GM18517 (cell line): ENCODE measurements at regions not wholly inside any gene's neighbourhood (a gene's known extent, or its start where the extent isn't known, plus 50 kb on each side); places are given as distances from the start of the nearest gene placed in this dataset.
"Not testable (repeated sequence)": the region's sequence is repeated elsewhere in the genome, so short reads cannot be mapped to it uniquely, and the experiment has no call there.

Experiments
- ATAC-seq: cut with Tn5 transposase; IDR thresholded peaks from one replicate; pipeline ENCODE4 v1.9.1; 2021; ENCODE audit warnings: mild to moderate bottlenecking, moderate library complexity; ENCODE audit not compliant: unreplicated experiment

GRCh38 chr17:26936645-26937044 lies 357.3 kb upstream of the WSB1 start:
- not testable (repeated sequence) for ATAC-seq

DNA sequence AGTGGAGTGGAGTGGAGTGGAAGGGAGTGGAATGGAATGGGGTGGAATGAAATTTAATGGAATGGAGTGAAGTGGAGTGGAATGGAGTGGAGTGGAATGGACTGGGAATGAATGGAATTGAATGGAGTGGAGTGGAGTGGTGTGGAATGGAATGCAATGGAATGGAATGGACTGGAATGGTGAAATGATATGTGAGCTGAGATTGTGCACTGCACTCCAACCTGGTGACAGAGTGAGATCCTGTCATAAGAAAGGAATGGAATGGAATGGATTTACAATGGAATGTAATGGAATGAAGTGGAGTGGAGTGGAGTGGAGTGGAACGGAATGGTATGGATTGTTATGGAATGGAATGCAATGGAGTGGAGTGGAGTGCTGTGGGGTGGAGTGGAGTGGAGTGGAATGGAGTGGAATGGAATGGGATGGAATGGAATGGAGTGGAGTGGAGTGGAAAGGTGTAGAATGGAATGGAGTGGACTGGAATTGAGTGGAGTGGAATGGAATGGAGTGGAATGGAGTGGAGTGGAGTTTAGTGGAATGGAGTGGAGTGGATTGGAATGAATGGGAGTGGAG lies 356.1 kb upstream of the WSB1 start:
- ATAC-seq = not testable (repeated sequence)

DNA sequence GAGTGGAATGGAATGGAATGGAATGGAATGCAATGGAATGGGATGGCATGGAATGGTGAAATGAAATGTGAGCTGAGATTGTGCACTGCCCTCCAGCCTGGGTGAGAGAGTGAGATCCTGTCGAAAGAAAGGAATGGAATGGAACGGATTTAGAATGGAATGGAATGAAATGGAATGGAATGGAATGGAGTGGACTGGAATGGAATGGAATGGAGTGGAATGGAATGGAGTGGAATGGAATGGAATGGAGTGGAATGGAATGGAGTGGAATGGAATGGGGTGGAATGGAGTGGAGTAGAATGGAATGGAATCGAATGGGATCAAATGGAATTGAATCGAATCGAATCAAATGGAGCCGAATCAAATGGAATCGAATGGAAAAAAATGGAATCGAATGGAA lies 354.2 kb upstream of the WSB1 start:
- not testable (repeated sequence) for ATAC-seq

DNA sequence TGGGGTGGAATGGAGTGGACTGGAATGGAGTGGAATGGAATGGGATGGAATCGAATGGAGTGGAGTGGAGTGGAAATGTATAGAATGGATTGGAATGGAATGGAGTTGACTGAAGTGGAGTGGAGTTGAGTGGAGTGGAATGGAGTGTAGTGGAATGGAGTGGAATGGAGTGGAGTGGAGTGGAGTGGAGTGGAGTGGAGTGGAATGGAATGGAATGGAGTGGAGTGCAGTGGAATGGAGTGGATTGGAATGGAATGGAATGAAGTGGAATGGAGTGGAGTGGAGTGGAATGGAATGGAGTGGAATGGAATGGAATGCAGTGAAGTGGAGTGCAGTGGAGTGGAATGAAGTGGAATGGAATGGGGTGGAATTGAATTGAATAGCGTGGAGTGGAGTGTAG lies 353.3 kb upstream of the WSB1 start:
- not testable (repeated sequence) for ATAC-seq

GRCh38 chr17:26962255-26963162 lies 331.4 kb upstream of the WSB1 start:
- ATAC-seq = no peak

GRCh38 chr17:26963163-26963503 lies 330.8 kb upstream of the WSB1 start:
- ATAC-seq = no peak

DNA sequence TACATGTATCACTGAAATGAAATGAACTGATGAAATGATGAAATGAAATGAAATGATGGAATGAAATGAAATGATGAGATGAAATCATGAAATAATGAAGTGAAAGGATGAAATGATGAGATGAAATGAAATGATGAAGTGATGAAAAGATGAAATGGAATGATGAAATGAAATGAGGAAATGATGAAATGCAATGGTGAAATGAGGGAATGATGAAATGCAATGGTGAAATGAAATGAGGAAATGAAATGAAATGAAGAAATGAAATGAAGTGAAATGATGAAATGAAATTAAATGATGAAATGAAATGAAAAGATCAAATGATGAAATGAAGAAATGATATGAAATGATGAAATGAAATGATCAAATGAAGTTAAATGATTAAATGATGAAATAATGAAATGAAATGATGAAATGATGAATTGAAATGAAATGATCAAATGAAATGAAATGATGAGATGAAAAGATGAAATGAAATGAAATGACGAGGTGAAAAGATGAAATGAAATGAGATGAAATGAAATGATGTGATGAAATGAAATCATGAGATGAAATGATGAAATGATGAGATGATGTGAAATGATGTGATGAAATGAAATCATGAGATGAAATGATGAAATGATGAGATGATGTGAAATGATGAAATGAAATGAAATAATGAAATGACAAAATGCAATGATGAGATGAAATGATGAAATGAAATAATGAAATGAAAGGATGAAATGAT lies 327.9 kb upstream of the WSB1 start:
- ATAC-seq = not testable (repeated sequence)

DNA sequence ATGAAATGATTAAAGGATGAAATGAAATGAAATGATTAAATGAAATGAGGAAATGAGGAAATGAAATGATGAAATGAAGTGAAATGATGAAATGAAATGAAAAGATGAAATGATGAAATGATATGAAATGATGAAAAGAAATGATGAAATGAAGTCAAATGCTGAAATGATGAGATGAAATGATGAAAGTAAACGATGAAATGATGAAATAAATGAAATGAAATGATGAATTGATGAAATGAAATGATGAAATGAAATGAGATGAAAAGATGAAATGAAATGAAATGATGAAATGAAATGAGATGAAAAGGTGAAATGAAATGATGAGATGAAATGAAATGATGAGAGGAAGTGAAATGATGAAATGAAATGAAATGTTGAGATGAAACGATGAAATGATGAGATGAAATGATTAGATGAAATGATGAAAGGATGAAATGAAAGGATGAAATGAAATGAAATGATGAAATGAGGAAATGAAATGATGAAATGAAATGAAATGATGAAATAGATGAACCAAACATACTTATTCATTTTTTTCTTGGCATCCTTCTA lies 327.2 kb upstream of the WSB1 start:
- ATAC-seq = not testable (repeated sequence)

DNA sequence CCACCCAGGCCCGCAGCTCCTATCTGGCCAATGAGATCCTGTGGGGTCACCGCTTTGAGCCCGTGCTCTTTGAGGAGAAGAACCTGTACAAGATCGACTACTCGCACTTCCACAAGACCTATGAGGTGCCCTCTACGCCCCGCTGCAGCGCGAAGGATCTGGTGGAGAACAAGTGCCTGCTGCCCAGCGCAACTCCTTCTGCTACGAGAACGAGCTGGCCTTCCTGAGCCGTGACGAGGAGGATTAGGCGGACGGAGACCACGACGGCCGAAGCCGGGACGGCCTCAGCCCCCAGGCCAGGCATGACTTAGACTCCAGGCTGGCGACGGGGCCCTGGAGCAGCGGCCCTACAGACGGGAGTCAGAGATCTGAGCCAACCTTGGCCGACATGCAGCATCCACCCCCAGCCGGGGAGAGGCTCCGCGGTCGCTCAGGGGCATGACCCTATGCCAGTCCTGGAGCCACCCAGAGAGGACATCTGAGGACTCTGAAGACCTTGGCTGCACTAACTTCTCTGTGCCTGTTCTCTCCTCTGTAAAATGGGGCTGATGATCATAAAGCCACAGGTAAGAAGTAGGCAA lies 312.0 kb upstream of the WSB1 start:
- ATAC-seq = not testable (repeated sequence)

- not testable (repeated sequence) for ATAC-seq
Measured at GRCh38 chr17:26982563-26982962, 311.4 kb upstream of the WSB1 start.

DNA sequence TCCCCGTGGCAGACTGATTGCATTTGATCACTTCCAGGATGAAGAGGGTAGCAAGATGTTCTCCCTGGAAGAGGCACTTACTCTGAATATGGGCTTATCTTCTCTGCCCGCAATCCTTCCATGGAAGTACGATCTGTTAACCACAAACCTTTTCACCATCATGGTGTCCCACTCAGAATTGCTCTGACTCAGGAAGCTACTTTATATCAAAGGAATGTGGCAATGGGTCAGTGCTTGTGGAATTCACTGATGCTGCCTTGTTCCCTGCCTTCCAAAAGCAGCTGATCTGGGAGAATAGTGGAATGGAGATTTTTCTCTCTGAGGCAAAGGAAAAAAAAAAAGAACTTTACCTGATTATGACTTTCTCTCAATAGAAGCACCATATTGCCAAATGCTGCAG lies 306.1 kb upstream of the WSB1 start:
- not testable (repeated sequence) for ATAC-seq

GRCh38 chr17:26994648-26995047 lies 299.3 kb upstream of the WSB1 start:
- ATAC-seq = not testable (repeated sequence)

- not testable (repeated sequence) for ATAC-seq
Measured at GRCh38 chr17:26996146-26996916, 297.6 kb upstream of the WSB1 start.

- ATAC-seq = not testable (repeated sequence)
Measured at GRCh38 chr17:27007734-27008531, 286.0 kb upstream of the WSB1 start.

GRCh38 chr17:27009087-27009486 lies 284.8 kb upstream of the WSB1 start:
- no peak for ATAC-seq

- ATAC-seq = not testable (repeated sequence)
Measured at GRCh38 chr17:27010138-27010537, 283.8 kb upstream of the WSB1 start.

DNA sequence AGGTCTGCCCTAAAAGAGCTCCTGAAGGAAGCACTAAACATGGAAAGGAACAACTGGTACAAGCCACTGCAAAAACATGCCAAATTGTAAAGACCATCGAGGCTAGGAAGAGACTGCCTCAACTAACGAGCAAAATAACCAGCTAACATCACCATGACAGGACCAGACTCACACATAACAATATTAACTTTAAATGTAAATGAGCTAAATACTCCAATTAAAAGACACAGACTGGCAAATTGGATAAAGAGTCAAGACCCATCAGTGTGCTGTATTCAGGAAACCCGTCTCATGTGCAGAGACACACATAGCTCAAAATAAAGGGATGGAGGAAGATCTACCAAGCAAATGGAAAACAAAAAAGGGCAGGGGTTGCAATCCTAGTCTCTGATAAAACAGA lies 263.4 kb upstream of the WSB1 start:
- ATAC-seq = not testable (repeated sequence)

- no peak for ATAC-seq
Measured at GRCh38 chr17:27038676-27039075, 255.2 kb upstream of the WSB1 start.

DNA sequence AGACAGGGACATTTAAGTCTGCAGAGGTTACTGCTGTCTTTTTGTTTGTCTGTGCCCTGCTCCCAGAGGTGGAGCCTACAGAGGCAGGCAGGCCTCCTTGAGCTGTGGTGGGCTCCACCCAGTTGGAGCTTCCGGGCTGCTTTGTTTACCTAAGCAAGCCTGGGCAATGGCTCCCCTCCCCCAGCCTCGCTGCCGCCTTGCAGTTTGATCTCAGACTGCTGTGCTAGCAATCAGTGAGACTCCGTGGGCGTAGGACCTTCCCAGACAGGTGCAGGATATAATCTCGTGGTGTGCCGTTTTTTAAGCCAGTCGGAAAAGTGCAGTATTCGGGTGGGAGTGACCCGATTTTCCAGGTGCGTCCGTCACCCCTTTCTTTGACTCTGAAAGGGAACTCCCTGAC lies 248.9 kb upstream of the WSB1 start:
- not testable (repeated sequence) for ATAC-seq
